NCI-H2107 (cell line): ENCODE measurements at regions not wholly inside any gene's neighbourhood (a gene's known extent, or its start where the extent isn't known, plus 50 kb on each side); places are given as distances from the start of the nearest gene placed in this dataset.
A peak's percentile ranks its signal among the peaks of the same experiment; 100 is the strongest.
"Not testable (repeated sequence)": the region's sequence is repeated elsewhere in the genome, so short reads cannot be mapped to it uniquely, and the experiment has no call there.

Source experiments
- DNase-seq: peaks from one replicate; lab custom pipeline; 2025; lab: John Stamatoyannopoulos, UW

GRCh38 chr1:170376801-170377385, 155.1 kb upstream of the GORAB start:
- no peak for DNase-seq

GRCh38 chr1:170377440-170377839, 154.5 kb upstream of the GORAB start:
- DNase-seq: no peak

GRCh38 chr1:170377896-170378634, 153.9 kb upstream of the GORAB start:
- DNase-seq: no peak

- no peak for DNase-seq
Measured at GRCh38 chr1:170385750-170386149, 146.2 kb upstream of the GORAB start.

GRCh38 chr1:170388489-170388888, 143.5 kb upstream of the GORAB start:
- no peak for DNase-seq

- no peak for DNase-seq
Measured at GRCh38 chr1:170395149-170395548, 136.8 kb upstream of the GORAB start.

- no peak for DNase-seq
Measured at GRCh38 chr1:170397061-170397460, 134.9 kb upstream of the GORAB start.

- DNase-seq: no peak
Measured at GRCh38 chr1:170402476-170403311, 129.3 kb upstream of the GORAB start.

GRCh38 chr1:170407138-170407537, 124.8 kb upstream of the GORAB start:
- no peak for DNase-seq

GRCh38 chr1:170407581-170407980, 124.4 kb upstream of the GORAB start:
- no peak for DNase-seq

GRCh38 chr1:170410401-170411166, 121.4 kb upstream of the GORAB start:
- no peak for DNase-seq

- no peak for DNase-seq
Measured at GRCh38 chr1:170414989-170415709, 116.8 kb upstream of the GORAB start.

- DNase-seq: peak; percentile 87
Measured at GRCh38 chr1:170415710-170416372, 116.1 kb upstream of the GORAB start.

GRCh38 chr1:170424346-170424745, 107.6 kb upstream of the GORAB start:
- no peak for DNase-seq

- no peak for DNase-seq
Measured at GRCh38 chr1:170426596-170426995, 105.4 kb upstream of the GORAB start.

GRCh38 chr1:170427002-170427401, 105.0 kb upstream of the GORAB start:
- DNase-seq: not testable (repeated sequence)

- no peak for DNase-seq
Measured at GRCh38 chr1:170436928-170437327, 95.0 kb upstream of the GORAB start.

GRCh38 chr1:170445096-170445495, 86.9 kb upstream of the GORAB start:
- DNase-seq: no peak

- no peak for DNase-seq
Measured at GRCh38 chr1:170448661-170449158, 83.3 kb upstream of the GORAB start.

- DNase-seq: not testable (repeated sequence)
Measured at GRCh38 chr1:170457325-170458050, 74.5 kb upstream of the GORAB start.
